ENCODE measurements at regions not wholly inside any gene's neighbourhood (a gene's known extent, or its start where the extent isn't known, plus 50 kb on each side); places are given as distances from the start of the nearest gene placed in this dataset.

DNA sequence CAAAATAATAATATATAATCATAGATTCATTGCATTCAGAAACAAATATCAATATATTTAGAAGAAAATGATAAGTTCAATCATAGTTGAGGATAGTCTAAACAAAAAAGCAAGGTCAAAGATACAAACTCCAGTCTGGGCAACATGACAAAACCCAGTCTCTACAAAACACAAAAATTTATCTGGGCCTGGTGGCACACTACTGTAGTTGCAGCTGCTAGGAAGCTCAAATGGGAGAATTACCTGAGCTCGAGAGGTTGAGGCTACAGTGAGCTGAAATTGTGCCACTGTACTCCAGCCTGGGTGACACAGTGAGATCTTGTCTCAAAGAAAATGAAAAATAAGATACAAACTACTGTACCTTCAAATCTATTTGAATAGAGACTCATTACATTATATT, 52.7 kb upstream of the ANXA10 start:
- Histone ChIP-seq H3K9me3 (ENCODE audit: control insufficient read depth, insufficient read depth, low read depth, low read length) (no peaks in the 10 kb centered on the region), H3K27me3 (ENCODE audit: control insufficient read depth, insufficient read depth, low read length) (no peaks in the 10 kb centered on the region), H3K36me3 (ENCODE audit: control insufficient read depth, insufficient read depth, low read length) (no peaks in the 10 kb centered on the region), H3K9ac (ENCODE audit: low read length) (no peak overlapping the region), H3K4me3 (ENCODE audit: low read depth, low read length) (no peak overlapping the region), H3K27ac (ENCODE audit: low read depth, low read length) (no peak overlapping the region), H3K4me1 (ENCODE audit: control insufficient read depth, insufficient read depth, low read length) (no peaks in the 10 kb centered on the region)

Data from HUES6 (cell line).